GM12872 (cell line): ENCODE measurements at regions not wholly inside any gene's neighbourhood (a gene's known extent, or its start where the extent isn't known, plus 50 kb on each side); places are given as distances from the start of the nearest gene placed in this dataset.

Experiments
- CTCF ChIP-seq: IDR thresholded peaks from 3 replicates; pipeline ENCODE4 v1.5.1; 2011; ENCODE audit warnings: low read depth, mild to moderate bottlenecking, low read length, moderate library complexity; ENCODE audit not compliant: insufficient read depth

GRCh38 chr20:2238601-2239000 is 57.2 kb upstream of the TGM3 start:
- TF ChIP-seq CTCF, result no peak

GRCh38 chr20:2240835-2241234 is 55.0 kb upstream of the TGM3 start:
- no peak for TF ChIP-seq CTCF

GRCh38 chr20:2242678-2243077 is 53.1 kb upstream of the TGM3 start:
- no peak for TF ChIP-seq CTCF

- TF ChIP-seq CTCF, result no peak
Measured at GRCh38 chr20:2244523-2244922, 51.3 kb upstream of the TGM3 start.

- TF ChIP-seq CTCF, result no peak
Measured at GRCh38 chr20:2244993-2245392, 50.8 kb upstream of the TGM3 start.

- TF ChIP-seq CTCF, result no peak
Measured at GRCh38 chr20:2245637-2246036, 50.2 kb upstream of the TGM3 start.
